ENCODE measurements at regions not wholly inside any gene's neighbourhood (a gene's known extent, or its start where the extent isn't known, plus 50 kb on each side); places are given as distances from the start of the nearest gene placed in this dataset.
"Not testable (repeated sequence)": the region's sequence is repeated elsewhere in the genome, so short reads cannot be mapped to it uniquely, and the experiment has no call there.

GRCh38 chr19:31881988-31882387, 463.4 kb upstream of the ZNF507 start:
- DNase-seq (ENCODE audit: low spot score): no peak

- DNase-seq (ENCODE audit: low spot score): no peak
Observed at GRCh38 chr19:31882709-31883108, 462.7 kb upstream of the ZNF507 start.

- no peak for DNase-seq (ENCODE audit: low spot score)
Observed at GRCh38 chr19:31883296-31883990, 462.0 kb upstream of the ZNF507 start.

GRCh38 chr19:31885280-31885853, 460.0 kb upstream of the ZNF507 start:
- DNase-seq (ENCODE audit: low spot score): no peak

- no peak for DNase-seq (ENCODE audit: low spot score)
Observed at GRCh38 chr19:31890230-31890629, 455.2 kb upstream of the ZNF507 start.

GRCh38 chr19:31892060-31892459, 453.4 kb upstream of the ZNF507 start:
- no peak for DNase-seq (ENCODE audit: low spot score)

- DNase-seq (ENCODE audit: low spot score): not testable (repeated sequence)
Observed at GRCh38 chr19:31893491-31893890, 451.9 kb upstream of the ZNF507 start.

- DNase-seq (ENCODE audit: low spot score): no peak
Observed at GRCh38 chr19:31894451-31894850, 451.0 kb upstream of the ZNF507 start.

GRCh38 chr19:31897292-31897691, 448.1 kb upstream of the ZNF507 start:
- no peak for DNase-seq (ENCODE audit: low spot score)

GRCh38 chr19:31900991-31901390, 444.4 kb upstream of the ZNF507 start:
- DNase-seq (ENCODE audit: low spot score): no peak

- DNase-seq (ENCODE audit: low spot score): no peak
Observed at GRCh38 chr19:31902821-31903220, 442.6 kb upstream of the ZNF507 start.

GRCh38 chr19:31903979-31904378, 441.4 kb upstream of the ZNF507 start:
- no peak for DNase-seq (ENCODE audit: low spot score)

- DNase-seq (ENCODE audit: low spot score): no peak
Observed at GRCh38 chr19:31906111-31906871, 439.1 kb upstream of the ZNF507 start.

- DNase-seq (ENCODE audit: low spot score): no peak
Observed at GRCh38 chr19:31907661-31908060, 437.7 kb upstream of the ZNF507 start.

GRCh38 chr19:31908080-31908479, 437.3 kb upstream of the ZNF507 start:
- no peak for DNase-seq (ENCODE audit: low spot score)

GRCh38 chr19:31908496-31909225, 436.7 kb upstream of the ZNF507 start:
- DNase-seq (ENCODE audit: low spot score): no peak

GRCh38 chr19:31910224-31910623, 435.2 kb upstream of the ZNF507 start:
- peak; percentile 4 for DNase-seq (ENCODE audit: low spot score)

- no peak for DNase-seq (ENCODE audit: low spot score)
Observed at GRCh38 chr19:31911577-31911976, 433.8 kb upstream of the ZNF507 start.

GRCh38 chr19:31913103-31913661, 432.2 kb upstream of the ZNF507 start:
- DNase-seq (ENCODE audit: low spot score): peak; percentile 1

- DNase-seq (ENCODE audit: low spot score): no peak
Observed at GRCh38 chr19:31930401-31930800, 415.0 kb upstream of the ZNF507 start.

GRCh38 chr19:31937983-31938382, 407.4 kb upstream of the ZNF507 start:
- DNase-seq (ENCODE audit: low spot score): no peak

- DNase-seq (ENCODE audit: low spot score): no peak
Observed at GRCh38 chr19:31938675-31939074, 406.7 kb upstream of the ZNF507 start.
